K562 (cell line): ENCODE measurements at regions not wholly inside any gene's neighbourhood (a gene's known extent, or its start where the extent isn't known, plus 50 kb on each side); places are given as distances from the start of the nearest gene placed in this dataset.

Experiments
- ATAC-seq: fragments of 200-7000 bp; cut with Tn5 transposase; 3 replicates; pipeline ENCODE4 v1.9.1; 2020; ENCODE audit warnings: moderate library complexity
- BruUV-seq: library from RNA; stranded (reverse); fragments of 400-500 nt; replicated peaks from 2 replicates; lab custom pipeline; 2021; lab: Mats Ljungman, UMichigan
- CTCF ChIA-PET: fragments of 300-600 bp; formaldehyde crosslinking; extraction: SDS; loops from one replicate; lab custom pipeline; 2021; ENCODE audit warnings: low intra/inter-chr PET ratio; lab: Yijun Ruan, JAX
- POLR2A ChIA-PET: fragments of 300-600, 350-650 bp; sonication (Branson Sonifier 250); formaldehyde crosslinking; extraction: SDS; loops from one replicate; lab custom pipeline; 2021; ENCODE audit warnings: antibody characterized with exemption, inconsistent platforms; lab: Yijun Ruan, JAX
- DNase-seq, 4 experiments: peaks; one replicate each; pipeline versions ENCODE4 v3.0.0 to v3.0.0-alpha.2; 2011 to 2018; ENCODE audit warnings: low spot score in 3 of 4, mixed read lengths in 3 of 4; ENCODE audit errors: extremely low read depth in 1 of 4
- FAIRE-seq: peaks from 2 replicates; lab custom pipeline; 2011; peaks lifted over from hg19 to GRCh38; lab: Jason Lieb, UNC
- H2AFZ ChIP-seq: 2 replicates; pipeline ENCODE4 v1.6.0; 2011; ENCODE audit warnings: low read depth, low read length, control low read depth, inconsistent platforms
- H3K27ac ChIP-seq: fragments of 200-600 bp; 3 replicates; pipeline ENCODE4 v1.8.0; 2011; ENCODE audit warnings: low read depth, mild to moderate bottlenecking, control low read depth, inconsistent platforms, low read length, moderate library complexity, mixed read lengths; ENCODE audit errors: extremely low read depth
- H3K27me3 ChIP-seq, 2 experiments: fragments of 300-600 bp in 1 of 2; 2 replicates in 1 of 2; 3 replicates in 1 of 2; pipeline versions ENCODE4 v1.6.0 to v1.8.0; 2011; ENCODE audit warnings: inconsistent platforms in 2 of 2, low read length in 2 of 2, mild to moderate bottlenecking in 1 of 2, mixed read lengths in 1 of 2, moderate library complexity in 1 of 2; ENCODE audit not compliant: control insufficient read depth in 2 of 2, insufficient read depth in 2 of 2
- H3K36me3 ChIP-seq: fragments of 300-600 bp; 3 replicates; pipeline ENCODE4 v1.8.0; 2011; ENCODE audit warnings: mild to moderate bottlenecking, low read length, inconsistent platforms; ENCODE audit not compliant: control insufficient read depth, insufficient read depth
- H3K4me1 ChIP-seq, 2 experiments: fragments of 200-600 bp in 1 of 2; replicated peaks in 1 of 2; 2 replicates in 1 of 2; 3 replicates in 1 of 2; pipeline versions ENCODE4 v1.5.1 to v1.8.0; 2011; ENCODE audit warnings: inconsistent platforms in 2 of 2, low read length in 2 of 2, mild to moderate bottlenecking in 1 of 2, mixed read lengths in 1 of 2, moderate library complexity in 1 of 2; ENCODE audit not compliant: control insufficient read depth in 2 of 2, insufficient read depth in 2 of 2
- H3K4me2 ChIP-seq: 2 replicates; pipeline ENCODE4 v1.6.1; 2011; ENCODE audit warnings: low read length, control low read depth, inconsistent platforms, mixed read lengths; ENCODE audit not compliant: insufficient read depth
- H3K4me3 ChIP-seq: fragments of 200-600 bp; sonication (generic), shearing (Covaris generic); 2 replicates; pipeline ENCODE4 v1.5.1; 2016; ENCODE audit warnings: control low read depth, inconsistent platforms
- H3K79me2 ChIP-seq: fragments of 200-600 bp; 3 replicates; pipeline ENCODE4 v1.8.0; 2011; ENCODE audit warnings: low read length, inconsistent platforms; ENCODE audit not compliant: control insufficient read depth, insufficient read depth
- H3K9ac ChIP-seq, 2 experiments: 2 replicates each; pipeline versions ENCODE4 v1.6.0 to v1.6.1; 2011; ENCODE audit warnings: low read depth in 2 of 2, low read length in 2 of 2, control low read depth in 1 of 2, inconsistent platforms in 1 of 2, mild to moderate bottlenecking in 1 of 2, mixed read lengths in 1 of 2; ENCODE audit not compliant: insufficient read depth in 1 of 2
- H3K9me1 ChIP-seq: one replicate; pipeline ENCODE4 v1.6.0; 2011; ENCODE audit warnings: inconsistent platforms, mild to moderate bottlenecking, low read length, moderate library complexity; ENCODE audit not compliant: control insufficient read depth, insufficient read depth
- H3K9me3 ChIP-seq: replicated peaks from 2 replicates; pipeline ENCODE4 v1.5.1; 2011; ENCODE audit warnings: low read depth, low read length, inconsistent platforms; ENCODE audit not compliant: control insufficient read depth, insufficient read depth
- H4K20me1 ChIP-seq: replicated peaks from 2 replicates; pipeline ENCODE4 v1.6.1; 2011; ENCODE audit warnings: low read length, inconsistent platforms, mixed read lengths; ENCODE audit not compliant: control insufficient read depth, insufficient read depth
- EGR1 ChIP-seq: fragments of 450-650 bp; conservative IDR thresholded peaks from 2 replicates; pipeline ENCODE4 v1.6.1; 2017; ENCODE audit warnings: mild to moderate bottlenecking
- KDM4B ChIP-seq, 2 experiments: fragments of 450-650 bp in 1 of 2; sonication (generic) in 1 of 2; IDR thresholded peaks; 2 replicates each; pipeline ENCODE4 v1.6.1; 2016 to 2017; ENCODE audit warnings: borderline replicate concordance in 2 of 2, antibody characterized with exemption in 1 of 2, low read depth in 1 of 2, mild to moderate bottlenecking in 1 of 2
- MYBL2 ChIP-seq, 2 experiments: fragments of 450-650 bp in 1 of 2; sonication (generic) in 1 of 2; formaldehyde crosslinking in 1 of 2; IDR thresholded peaks; 2 replicates each; pipeline versions ENCODE4 v1.6.1 to v1.8.1; 2017 to 2022; ENCODE audit warnings: borderline replicate concordance in 1 of 2, inconsistent platforms in 1 of 2, low read depth in 1 of 2, mild to moderate bottlenecking in 1 of 2, missing genetic modification reagents in 1 of 2, moderate library complexity in 1 of 2
- POLR2AphosphoS5 ChIP-seq: IDR thresholded peaks from 2 replicates; pipeline ENCODE4 v1.6.1; 2011; ENCODE audit warnings: mild to moderate bottlenecking, low read depth, low read length, moderate library complexity; ENCODE audit not compliant: control insufficient read depth, insufficient read depth
- PRDM10 ChIP-seq: fragments of 450-650 bp; IDR thresholded peaks from 2 replicates; pipeline ENCODE4 v1.6.1; 2018; ENCODE audit not compliant: partially characterized antibody
- PRPF4 ChIP-seq: fragments of 200-400 bp; formaldehyde crosslinking; IDR thresholded peaks from one replicate; pipeline ENCODE4 v1.6.1; 2017; ENCODE audit warnings: low read length, low read depth, mild to moderate bottlenecking; ENCODE audit not compliant: insufficient read depth, poor library complexity, severe bottlenecking
- STAT6 ChIP-seq: sonication (generic); formaldehyde crosslinking; IDR thresholded peaks from 2 replicates; pipeline ENCODE4 v1.8.1; 2023; ENCODE audit warnings: mild to moderate bottlenecking, missing genetic modification reagents
- WGBS: fragments of 100-300 bp; shearing (Covaris generic); methylation state at CpG from one replicate; pipeline ENCODE4 v1.1.6; 2016; ENCODE audit warnings: low coverage, mixed read lengths; ENCODE audit not compliant: insufficient coverage; ENCODE audit errors: missing lambda C conversion rate; 5-methylcytosine and 5-hydroxymethylcytosine counted together
- in situ Hi-C: fragments of 300-500 bp; cut with MboI; formaldehyde crosslinking; loops from 4 replicates; pipeline ENCODE4 v1.15.0; 2018; ENCODE audit warnings: inconsistent platforms, mixed read lengths
- intact Hi-C: fragments of 100-400 bp; cut with micrococcal nuclease; formaldehyde crosslinking; loops from 2 replicates; pipeline ENCODE4 v1.14.2; 2022
- TF ChIP-seq, protein P1 (sequence below): fragments of 250-450 bp; sonication (Bioruptor Pico); IDR thresholded peaks from 2 replicates; pipeline ENCODE4 v1.8.0; 2021; ENCODE audit warnings: moderate library complexity, mild to moderate bottlenecking, inconsistent platforms

GRCh38 chr18:78558101-78558810, 421.4 kb upstream of the SALL3 start:
- H3K36me3 ChIP-seq, result no peaks in the 10 kb centered on the region
- no peak for TF ChIP-seq MYBL2 (IDR thresholded peaks at IDR 0.05; ENCODE audit: low read depth)
- no peak for TF ChIP-seq MYBL2 (CRISPR knock-in tag; IDR thresholded peaks at IDR 0.05; ENCODE audit: borderline replicate concordance)
- TF ChIP-seq PRPF4, result no peak
- TF ChIP-seq KDM4B (IDR thresholded peaks at IDR 0.05; ENCODE audit: borderline replicate concordance in 2 of 2, low read depth in 1 of 2), result no peak
- no peak for TF ChIP-seq EGR1
- TF ChIP-seq, protein P1, sequence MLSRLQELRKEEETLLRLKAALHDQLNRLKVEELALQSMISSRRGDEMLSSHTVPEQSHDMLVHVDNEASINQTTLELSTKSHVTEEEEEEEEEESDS, result no peak
- TF ChIP-seq PRDM10, result no peak
- TF ChIP-seq STAT6 (CRISPR knock-in tag), result no peak
- no peak for TF ChIP-seq POLR2AphosphoS5
- DNase-seq, result no peak
- ChIA-PET CTCF (no interaction called here), POLR2A (no interaction called here)
- ATAC-seq, result no peak
- intact Hi-C loops, result no loop called here
- in situ Hi-C loops, result no loop called here
- no peaks in the 10 kb centered on the region for H3K9me1 ChIP-seq
- H3K79me2 ChIP-seq, result no peaks in the 10 kb centered on the region
- WGBS, result 5% methylated on average over 17 of the region's 23 CpGs
- H3K27ac ChIP-seq, result no peak overlapping the region
- H2AFZ ChIP-seq, result no peak overlapping the region
- no peaks in the 10 kb centered on the region for H4K20me1 ChIP-seq
- peaks cover 0 to 15% of the 10 kb centered on the region in 2 experiments; a peak in 2 of 5 replicates for H3K27me3 ChIP-seq
- H3K9me3 ChIP-seq, result no peaks in the 10 kb centered on the region
- H3K4me1 ChIP-seq, result peaks cover 0 to 3% of the 10 kb centered on the region in 2 experiments; a peak in 1 of 5 replicates
- H3K4me2 ChIP-seq, result no peak overlapping the region
- no TSS peak for BruUV-seq
- H3K9ac ChIP-seq, result no peak overlapping the region
- no peak for FAIRE-seq
- H3K4me3 ChIP-seq, result no peak overlapping the region
